Neural crest cell (in vitro differentiated cells): ENCODE measurements at regions not wholly inside any gene's neighbourhood (a gene's known extent, or its start where the extent isn't known, plus 50 kb on each side); places are given as distances from the start of the nearest gene placed in this dataset.

Experiments
- DNase-seq: peaks from one replicate; pipeline ENCODE4 v3.0.0; 2021; ENCODE audit warnings: low read depth, mixed read lengths, low spot score
- H3K27ac Mint-ChIP-seq: one replicate; pipeline ENCODE4 v1.8.0; 2021; ENCODE audit warnings: mild to moderate bottlenecking, mixed read lengths; ENCODE audit not compliant: unreplicated experiment
- H3K27me3 Mint-ChIP-seq: 2 replicates; pipeline ENCODE4 v1.8.0; 2021; ENCODE audit warnings: low read depth, mild to moderate bottlenecking, mixed read lengths
- H3K36me3 Mint-ChIP-seq: 2 replicates; pipeline ENCODE4 v1.8.0; 2021; ENCODE audit warnings: low read depth, mild to moderate bottlenecking, mixed read lengths
- H3K4me1 Mint-ChIP-seq: 2 replicates; pipeline ENCODE4 v1.8.0; 2021; ENCODE audit warnings: mixed read lengths
- H3K4me3 Mint-ChIP-seq: one replicate; pipeline ENCODE4 v1.8.0; 2021; ENCODE audit warnings: mild to moderate bottlenecking, mixed read lengths
- H3K9me3 Mint-ChIP-seq: 2 replicates; pipeline ENCODE4 v1.8.0; 2021; ENCODE audit warnings: mixed read lengths
- TF ChIP-seq, protein P1 (sequence below): fragments of 200-600 bp; sonication (generic); conservative IDR thresholded peaks from 2 replicates; pipeline ENCODE4 v1.5.0; 2021; ENCODE audit warnings: antibody characterized with exemption, mild to moderate bottlenecking

DNA sequence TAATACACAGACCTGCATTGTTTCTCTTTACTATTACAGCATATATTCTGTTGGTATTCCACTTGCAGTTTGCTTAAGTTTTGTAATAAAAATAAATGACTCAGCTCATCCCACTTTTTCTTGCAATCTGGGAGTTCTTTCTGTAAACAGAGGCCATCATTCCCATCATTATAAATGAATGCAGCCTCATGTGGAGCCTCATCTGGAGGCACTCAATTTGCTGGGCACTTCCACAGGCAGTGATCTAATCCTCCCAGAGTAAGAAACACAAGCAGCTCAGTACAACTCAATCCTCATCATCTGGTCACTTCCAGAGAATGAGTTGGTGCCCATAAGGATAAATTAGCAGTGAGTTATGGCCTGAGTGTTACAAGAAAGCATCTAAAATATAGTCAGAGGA is 2801.9 kb downstream of the PCDH9 start:
- H3K4me3 Mint-ChIP-seq, result no peak overlapping the region
- H3K27ac Mint-ChIP-seq, result no peak overlapping the region
- no peak for DNase-seq
- H3K4me1 Mint-ChIP-seq, result no peaks in the 10 kb centered on the region
- no peaks in the 10 kb centered on the region for H3K9me3 Mint-ChIP-seq
- H3K36me3 Mint-ChIP-seq, result no peaks in the 10 kb centered on the region
- TF ChIP-seq, protein P1, sequence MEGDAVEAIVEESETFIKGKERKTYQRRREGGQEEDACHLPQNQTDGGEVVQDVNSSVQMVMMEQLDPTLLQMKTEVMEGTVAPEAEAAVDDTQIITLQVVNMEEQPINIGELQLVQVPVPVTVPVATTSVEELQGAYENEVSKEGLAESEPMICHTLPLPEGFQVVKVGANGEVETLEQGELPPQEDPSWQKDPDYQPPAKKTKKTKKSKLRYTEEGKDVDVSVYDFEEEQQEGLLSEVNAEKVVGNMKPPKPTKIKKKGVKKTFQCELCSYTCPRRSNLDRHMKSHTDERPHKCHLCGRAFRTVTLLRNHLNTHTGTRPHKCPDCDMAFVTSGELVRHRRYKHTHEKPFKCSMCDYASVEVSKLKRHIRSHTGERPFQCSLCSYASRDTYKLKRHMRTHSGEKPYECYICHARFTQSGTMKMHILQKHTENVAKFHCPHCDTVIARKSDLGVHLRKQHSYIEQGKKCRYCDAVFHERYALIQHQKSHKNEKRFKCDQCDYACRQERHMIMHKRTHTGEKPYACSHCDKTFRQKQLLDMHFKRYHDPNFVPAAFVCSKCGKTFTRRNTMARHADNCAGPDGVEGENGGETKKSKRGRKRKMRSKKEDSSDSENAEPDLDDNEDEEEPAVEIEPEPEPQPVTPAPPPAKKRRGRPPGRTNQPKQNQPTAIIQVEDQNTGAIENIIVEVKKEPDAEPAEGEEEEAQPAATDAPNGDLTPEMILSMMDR, result no peak
- H3K27me3 Mint-ChIP-seq, result no peaks in the 10 kb centered on the region

DNA sequence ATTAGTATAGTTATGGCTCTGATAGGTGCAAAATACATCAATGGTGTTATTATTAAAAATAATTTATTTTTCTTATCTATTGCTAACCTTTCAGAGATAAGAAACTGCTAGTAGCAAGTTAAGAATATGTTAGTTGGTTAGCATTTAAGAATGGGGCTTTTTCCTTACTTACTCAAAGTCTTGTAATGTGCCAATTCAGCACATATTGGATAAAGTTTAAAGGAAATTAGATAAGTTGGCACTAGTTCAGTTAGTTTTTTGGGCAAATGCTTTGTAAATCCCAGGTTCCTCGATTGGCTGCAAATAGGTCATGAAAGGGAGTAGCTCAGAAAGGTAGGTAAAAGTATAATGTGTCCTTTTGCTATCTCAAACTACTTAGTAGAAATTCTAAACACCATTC is 2806.7 kb downstream of the PCDH9 start:
- H3K4me1 Mint-ChIP-seq, result no peaks in the 10 kb centered on the region
- no peak for DNase-seq
- TF ChIP-seq, protein P1, result no peak
- H3K27ac Mint-ChIP-seq, result no peak overlapping the region
- H3K4me3 Mint-ChIP-seq, result no peak overlapping the region
- H3K27me3 Mint-ChIP-seq, result no peaks in the 10 kb centered on the region
- no peaks in the 10 kb centered on the region for H3K9me3 Mint-ChIP-seq
- H3K36me3 Mint-ChIP-seq, result no peaks in the 10 kb centered on the region

DNA sequence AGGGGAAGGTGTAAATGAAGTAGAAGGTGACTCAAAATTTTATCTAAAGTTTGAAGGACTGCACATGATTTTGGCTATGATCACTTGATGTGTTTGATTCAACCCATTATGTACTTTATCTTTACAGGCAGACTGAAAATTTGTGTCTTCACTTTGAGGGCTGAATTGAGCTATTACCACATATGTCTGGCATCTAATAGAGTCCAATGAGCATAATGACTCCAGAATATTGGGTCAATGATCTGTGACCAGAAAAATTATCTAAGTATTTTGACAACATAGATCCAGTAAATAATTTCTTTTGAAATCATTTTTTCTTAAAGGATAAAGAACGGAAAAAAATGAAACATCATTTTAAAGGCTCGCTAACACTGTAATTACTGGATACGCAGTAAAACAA is 2810.0 kb downstream of the PCDH9 start:
- no peak for DNase-seq
- H3K4me3 Mint-ChIP-seq, result no peak overlapping the region
- H3K4me1 Mint-ChIP-seq, result no peaks in the 10 kb centered on the region
- no peaks in the 10 kb centered on the region for H3K27me3 Mint-ChIP-seq
- TF ChIP-seq, protein P1, result no peak
- H3K36me3 Mint-ChIP-seq, result no peaks in the 10 kb centered on the region
- H3K27ac Mint-ChIP-seq, result no peak overlapping the region
- no peaks in the 10 kb centered on the region for H3K9me3 Mint-ChIP-seq

DNA sequence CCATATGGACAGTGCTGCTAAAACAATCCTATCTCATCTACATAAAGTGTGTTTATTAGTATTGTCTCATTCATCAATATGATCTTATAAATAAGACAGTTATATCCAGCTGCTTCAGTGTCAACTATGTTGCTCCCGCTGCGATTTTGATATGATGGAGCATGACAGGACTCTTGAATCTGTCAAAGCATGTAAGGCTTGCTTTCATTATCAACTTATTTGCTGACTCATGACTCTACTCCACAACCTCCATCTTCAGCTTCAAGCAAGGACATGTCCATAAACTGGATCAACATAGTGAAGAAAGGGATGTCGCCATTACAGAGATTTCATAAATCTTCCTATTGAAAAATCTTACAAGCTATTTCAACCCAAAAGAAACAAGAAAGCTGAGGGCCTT is 2812.6 kb downstream of the PCDH9 start:
- H3K9me3 Mint-ChIP-seq, result no peaks in the 10 kb centered on the region
- H3K4me1 Mint-ChIP-seq, result no peaks in the 10 kb centered on the region
- no peaks in the 10 kb centered on the region for H3K36me3 Mint-ChIP-seq
- H3K4me3 Mint-ChIP-seq, result no peak overlapping the region
- TF ChIP-seq, protein P1, result no peak
- no peak for DNase-seq
- H3K27ac Mint-ChIP-seq, result no peak overlapping the region
- H3K27me3 Mint-ChIP-seq, result no peaks in the 10 kb centered on the region

DNA sequence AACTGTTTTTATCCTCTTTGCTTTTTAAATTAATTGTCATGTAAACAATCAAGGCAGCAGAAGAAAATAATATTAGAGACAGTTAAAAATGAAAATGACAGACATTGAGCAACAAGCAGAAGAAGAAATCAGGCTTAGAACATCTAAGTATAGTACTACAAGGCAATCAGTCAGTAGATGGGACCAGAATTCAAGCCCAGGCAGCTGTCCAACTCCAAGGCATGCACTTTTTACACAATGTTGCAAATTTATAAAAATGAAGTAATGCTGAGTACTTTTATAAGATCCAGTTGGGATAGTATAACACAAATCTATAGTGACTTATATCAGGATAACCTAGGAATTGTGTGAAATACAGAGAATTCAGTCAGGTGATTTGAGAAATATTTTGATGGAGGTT is 2815.8 kb downstream of the PCDH9 start:
- Mint-ChIP-seq H3K27ac (no peak overlapping the region), H3K36me3 (no peaks in the 10 kb centered on the region), H3K9me3 (no peaks in the 10 kb centered on the region), H3K4me3 (no peak overlapping the region), H3K27me3 (no peaks in the 10 kb centered on the region), H3K4me1 (no peaks in the 10 kb centered on the region)
- TF ChIP-seq, protein P1, result no peak
- no peak for DNase-seq

DNA sequence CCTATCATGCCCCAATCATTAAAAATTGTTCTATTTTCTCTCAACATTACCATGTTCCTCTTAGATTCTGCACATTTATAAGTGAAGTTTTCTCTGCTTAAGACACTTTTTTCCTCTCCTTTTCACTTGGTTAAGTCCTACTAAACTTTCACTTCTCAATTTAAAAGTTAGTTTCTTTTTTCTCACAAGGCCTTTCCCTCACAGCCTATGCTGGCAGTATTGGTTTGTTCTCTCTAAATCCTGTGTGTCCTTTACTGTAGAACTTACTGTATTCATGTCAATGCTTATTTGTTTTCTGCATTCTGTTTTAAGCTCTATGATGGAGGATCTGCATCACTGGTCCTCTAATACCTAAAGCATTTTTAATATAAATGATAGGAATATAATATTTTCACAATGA is 2816.6 kb downstream of the PCDH9 start:
- no peak overlapping the region for H3K4me3 Mint-ChIP-seq
- TF ChIP-seq, protein P1, result no peak
- H3K4me1 Mint-ChIP-seq, result no peaks in the 10 kb centered on the region
- no peaks in the 10 kb centered on the region for H3K36me3 Mint-ChIP-seq
- peaks cover under 1% of the 10 kb centered on the region for H3K9me3 Mint-ChIP-seq
- DNase-seq, result no peak
- H3K27ac Mint-ChIP-seq, result no peak overlapping the region
- no peaks in the 10 kb centered on the region for H3K27me3 Mint-ChIP-seq
